SK-N-MC (cell line): ENCODE measurements at regions not wholly inside any gene's neighbourhood (a gene's known extent, or its start where the extent isn't known, plus 50 kb on each side); places are given as distances from the start of the nearest gene placed in this dataset.

Source experiments
- DNase-seq: peaks from one replicate; pipeline ENCODE4 v3.0.0-alpha.2; 2011; ENCODE audit warnings: low read depth, low spot score
- H3K27ac ChIP-seq: fragments of 200-600 bp; sonication (generic); 2 replicates; pipeline ENCODE4 v1.5.1; 2016; ENCODE audit warnings: mixed run types
- H3K36me3 ChIP-seq: fragments of 200-600 bp; sonication (generic); 2 replicates; pipeline ENCODE4 v1.6.1; 2017; ENCODE audit warnings: antibody characterized with exemption, low read length, mixed read lengths; ENCODE audit not compliant: insufficient read depth
- H3K4me3 ChIP-seq: fragments of 200-600 bp; sonication (generic); 2 replicates; pipeline ENCODE4 v1.5.1; 2016
- H3K9ac ChIP-seq: fragments of 200-600 bp; sonication (generic); 2 replicates; pipeline ENCODE4 v1.8.0; 2017; ENCODE audit warnings: mixed run types, mixed read lengths; ENCODE audit not compliant: insufficient read length
- H3K9me3 ChIP-seq: fragments of 200-600 bp; sonication (generic); 2 replicates; pipeline ENCODE4 v1.6.1; 2017; ENCODE audit warnings: low read depth, mild to moderate bottlenecking, antibody characterized with exemption, low read length, moderate library complexity, mixed read lengths
- EZH2 ChIP-seq: fragments of 200-600 bp; sonication (generic); IDR thresholded peaks from one replicate; pipeline ENCODE4 v1.6.1; 2017; ENCODE audit warnings: antibody characterized with exemption
- FOXP2 ChIP-seq: optimal IDR thresholded peaks from 2 replicates; pipeline ENCODE3; 2011; ENCODE audit warnings: mild to moderate bottlenecking, moderate library complexity; ENCODE audit not compliant: insufficient read depth; ENCODE audit errors: extremely low read length, control extremely low read depth
- POLR2AphosphoS5 ChIP-seq: IDR thresholded peaks from 2 replicates; pipeline ENCODE4 v1.6.1; 2012; ENCODE audit warnings: mild to moderate bottlenecking, low read depth, low read length, borderline replicate concordance

GRCh38 chr10:128812000-128812399, 655.0 kb upstream of the MGMT start:
- no peak overlapping the region for H3K4me3 ChIP-seq
- H3K9me3 ChIP-seq, result no peaks in the 10 kb centered on the region
- H3K9ac ChIP-seq, result no peak overlapping the region
- H3K36me3 ChIP-seq, result no peaks in the 10 kb centered on the region
- no peak for TF ChIP-seq EZH2
- TF ChIP-seq FOXP2, result no peak
- no peak for TF ChIP-seq POLR2AphosphoS5
- no peak overlapping the region for H3K27ac ChIP-seq
- no peak for DNase-seq

GRCh38 chr10:128813574-128813973, 653.5 kb upstream of the MGMT start:
- TF ChIP-seq POLR2AphosphoS5, result no peak
- TF ChIP-seq FOXP2, result no peak
- no peak for TF ChIP-seq EZH2
- H3K9me3 ChIP-seq, result no peaks in the 10 kb centered on the region

GRCh38 chr10:128814024-128814423, 653.0 kb upstream of the MGMT start:
- DNase-seq, result no peak
- Histone ChIP-seq H3K9me3 (no peaks in the 10 kb centered on the region), H3K36me3 (no peaks in the 10 kb centered on the region), H3K4me3 (no peak overlapping the region), H3K27ac (no peak overlapping the region), H3K9ac (no peak overlapping the region)
- TF ChIP-seq EZH2, result no peak
- no peak for TF ChIP-seq FOXP2
- TF ChIP-seq POLR2AphosphoS5, result no peak

More at GRCh38 chr10:128813574-128813973, 653.5 kb upstream of the MGMT start:
- H3K27ac ChIP-seq, result no peak overlapping the region
- H3K36me3 ChIP-seq, result no peaks in the 10 kb centered on the region
- no peak for DNase-seq
- no peak overlapping the region for H3K4me3 ChIP-seq
- no peak overlapping the region for H3K9ac ChIP-seq

GRCh38 chr10:128814782-128815181, 652.3 kb upstream of the MGMT start:
- no peak for DNase-seq
- TF ChIP-seq POLR2AphosphoS5, result no peak
- TF ChIP-seq FOXP2, result no peak
- no peak for TF ChIP-seq EZH2
- H3K4me3 ChIP-seq, result no peak overlapping the region
- no peak overlapping the region for H3K27ac ChIP-seq
- no peaks in the 10 kb centered on the region for H3K36me3 ChIP-seq
- H3K9me3 ChIP-seq, result no peaks in the 10 kb centered on the region
- H3K9ac ChIP-seq, result no peak overlapping the region

- DNase-seq, result no peak
- Histone ChIP-seq H3K36me3 (no peaks in the 10 kb centered on the region), H3K9me3 (no peaks in the 10 kb centered on the region), H3K4me3 (no peak overlapping the region), H3K27ac (no peak overlapping the region), H3K9ac (no peak overlapping the region)
- TF ChIP-seq FOXP2 (no peak), EZH2 (no peak), POLR2AphosphoS5 (no peak)
Observed at GRCh38 chr10:128816726-128817125, 650.3 kb upstream of the MGMT start.

- TF ChIP-seq POLR2AphosphoS5 (no peak), FOXP2 (no peak), EZH2 (no peak)
- Histone ChIP-seq H3K9ac (no peak overlapping the region), H3K27ac (no peak overlapping the region), H3K9me3 (no peaks in the 10 kb centered on the region), H3K4me3 (no peak overlapping the region), H3K36me3 (no peaks in the 10 kb centered on the region)
- DNase-seq, result no peak
Observed at GRCh38 chr10:128817636-128818035, 649.4 kb upstream of the MGMT start.

- Histone ChIP-seq H3K9ac (no peak overlapping the region), H3K9me3 (no peaks in the 10 kb centered on the region), H3K36me3 (no peaks in the 10 kb centered on the region), H3K4me3 (no peak overlapping the region), H3K27ac (no peak overlapping the region)
- no peak for DNase-seq
- TF ChIP-seq POLR2AphosphoS5 (no peak), EZH2 (no peak), FOXP2 (no peak)
Observed at GRCh38 chr10:128820663-128821062, 646.4 kb upstream of the MGMT start.

GRCh38 chr10:128823201-128823600, 643.8 kb upstream of the MGMT start:
- no peak for DNase-seq
- TF ChIP-seq EZH2, result no peak
- TF ChIP-seq POLR2AphosphoS5, result no peak
- TF ChIP-seq FOXP2, result no peak
- Histone ChIP-seq H3K9me3 (no peaks in the 10 kb centered on the region), H3K36me3 (no peaks in the 10 kb centered on the region), H3K4me3 (no peak overlapping the region), H3K9ac (no peak overlapping the region), H3K27ac (no peak overlapping the region)

GRCh38 chr10:128825626-128826025, 641.4 kb upstream of the MGMT start:
- no peak overlapping the region for H3K27ac ChIP-seq
- TF ChIP-seq POLR2AphosphoS5, result no peak
- TF ChIP-seq EZH2, result no peak
- TF ChIP-seq FOXP2, result no peak

More at GRCh38 chr10:128825626-128826025, 641.4 kb upstream of the MGMT start:
- DNase-seq, result no peak
- no peak overlapping the region for H3K4me3 ChIP-seq
- no peaks in the 10 kb centered on the region for H3K9me3 ChIP-seq
- H3K36me3 ChIP-seq, result no peaks in the 10 kb centered on the region
- H3K9ac ChIP-seq, result no peak overlapping the region
